Right lobe of liver (tissue), 4 donors: ENCODE measurements at regions not wholly inside any gene's neighbourhood (a gene's known extent, or its start where the extent isn't known, plus 50 kb on each side); places are given as distances from the start of the nearest gene placed in this dataset.

Experiments used
- CTCF ChIP-seq, 4 donors: fragments of 200-600 bp in 3 of 4; fragments of 450-650 bp in 1 of 4; IDR thresholded peaks; one replicate each; pipeline versions ENCODE4 v1.5.1 to v1.8.0; 2016 to 2022; ENCODE audit warnings: antibody characterized with exemption in 4 of 4, mild to moderate bottlenecking in 2 of 4
- POLR2A ChIP-seq: fragments of 450-650 bp; IDR thresholded peaks from one replicate; pipeline ENCODE4 v1.6.1; 2017; ENCODE audit warnings: antibody characterized with exemption, mild to moderate bottlenecking
- donor health status: DM: no; HTN: no; CAD: no.
- donor health status: DM: no; HTN: no; CAD: no.
- donor health status: DM: no; HTN: yes; CAD: no.

DNA sequence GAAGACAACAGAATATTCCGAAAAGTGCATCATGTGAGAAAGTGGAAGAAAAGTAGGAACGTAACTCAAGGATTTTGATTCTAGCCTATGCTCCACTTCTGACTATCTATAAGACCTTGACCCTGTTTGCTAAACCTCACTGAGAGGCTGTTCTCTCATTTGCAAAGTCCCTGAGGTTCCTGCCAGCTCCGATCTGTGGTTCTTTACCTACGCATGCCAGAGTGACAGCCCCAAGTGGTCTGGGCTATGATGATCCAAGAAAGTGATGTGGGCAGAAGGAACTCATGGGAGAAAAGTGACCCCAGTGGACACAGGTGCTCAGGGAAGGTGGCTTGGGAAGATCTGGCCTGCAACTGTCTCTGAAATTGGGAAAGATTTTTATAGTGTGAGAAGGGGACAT, 301.1 kb upstream of the CDH11 start:
- no peak for TF ChIP-seq POLR2A
- TF ChIP-seq CTCF (IDR thresholded peaks at IDR 0.05), result no peak
